Endothelial cell of umbilical vein (primary cell): ENCODE measurements at regions not wholly inside any gene's neighbourhood (a gene's known extent, or its start where the extent isn't known, plus 50 kb on each side); places are given as distances from the start of the nearest gene placed in this dataset.

ENCODE experiments used
- CTCF ChIP-seq, 2 donors: IDR thresholded peaks; 1 replicate in 1 of 2; 2 replicates in 1 of 2; pipeline ENCODE4 v1.5.1; 2011; ENCODE audit warnings: low read length in 2 of 2, mild to moderate bottlenecking in 2 of 2, moderate library complexity in 2 of 2, control low read depth in 1 of 2, inconsistent platforms in 1 of 2, low read depth in 1 of 2; ENCODE audit not compliant: insufficient read depth in 1 of 2; ENCODE audit errors: extremely low read depth in 1 of 2
- EZH2 ChIP-seq: IDR thresholded peaks from 2 replicates; pipeline ENCODE4 v1.6.1; 2012; ENCODE audit warnings: borderline replicate concordance, low read depth, mild to moderate bottlenecking, moderate library complexity, low read length, inconsistent platforms; ENCODE audit not compliant: severe bottlenecking
- FOS ChIP-seq: IDR thresholded peaks from 2 replicates; pipeline ENCODE4 v1.6.1; 2011; ENCODE audit warnings: mild to moderate bottlenecking, low read length, moderate library complexity, borderline replicate concordance; ENCODE audit not compliant: insufficient read depth
- POLR2A ChIP-seq: IDR thresholded peaks from 2 replicates; pipeline ENCODE4 v1.6.1; 2012; ENCODE audit warnings: low read depth, mild to moderate bottlenecking, control low read depth, low read length
- POLR2AphosphoS5 ChIP-seq: IDR thresholded peaks from 2 replicates; pipeline ENCODE4 v1.6.1; 2012; ENCODE audit warnings: low read depth, mild to moderate bottlenecking, control low read depth, low read length, moderate library complexity; ENCODE audit not compliant: insufficient read depth

GRCh38 chr3:134713671-134714070 is 62.8 kb upstream of the KY start:
- TF ChIP-seq CTCF (IDR thresholded peaks at IDR 0.05; ENCODE audit: extremely low read depth in 1 of 2, insufficient read depth in 1 of 2, low read depth in 1 of 2, low read length in 2 of 2) (no peak), EZH2 (no peak), POLR2AphosphoS5 (no peak), FOS (no peak), POLR2A (no peak)
